OCI-LY7 (cell line): ENCODE measurements at regions not wholly inside any gene's neighbourhood (a gene's known extent, or its start where the extent isn't known, plus 50 kb on each side); places are given as distances from the start of the nearest gene placed in this dataset.

Source experiments
- BruUV-seq: library from RNA; stranded (reverse); fragments of 400-500 nt; replicated peaks from 2 replicates; lab custom pipeline; 2021; lab: Mats Ljungman, UMichigan
- CTCF ChIA-PET: fragments of 300-600 bp; sonication (Branson Sonifier 250); formaldehyde crosslinking; loops from one replicate; lab custom pipeline; 2022; ENCODE audit warnings: antibody characterized with exemption; ENCODE audit not compliant: unreplicated experiment; lab: Charles Lee
- POLR2A ChIA-PET: fragments of 300-600 bp; sonication (Branson Sonifier 250); formaldehyde crosslinking; loops from one replicate; lab custom pipeline; 2022; ENCODE audit warnings: antibody characterized with exemption; lab: Charles Lee
- DNase-seq: peaks from one replicate; pipeline ENCODE4 v3.0.0-alpha.2; 2015; ENCODE audit warnings: low spot score
- H2AFZ ChIP-seq: fragments of 200-600 bp; sonication (generic), shearing (Covaris generic); 2 replicates; pipeline ENCODE4 v1.6.1; 2014; ENCODE audit warnings: mild to moderate bottlenecking, antibody characterized with exemption, low read length, moderate library complexity
- H3K27ac ChIP-seq: fragments of 200-600 bp; sonication (generic); 2 replicates; pipeline ENCODE4 v1.5.1; 2014; ENCODE audit warnings: mixed run types, low read depth, mild to moderate bottlenecking, moderate library complexity, low read length, inconsistent platforms; ENCODE audit not compliant: poor library complexity, severe bottlenecking
- H3K36me3 ChIP-seq: fragments of 200-600 bp; sonication (generic); 2 replicates; pipeline ENCODE4 v1.6.1; 2014; ENCODE audit warnings: mild to moderate bottlenecking, antibody characterized with exemption, low read length, moderate library complexity, mixed read lengths; ENCODE audit not compliant: insufficient read depth
- H3K4me1 ChIP-seq: fragments of 200-600 bp; sonication (generic); 2 replicates; pipeline ENCODE4 v1.5.1; 2014; ENCODE audit warnings: mild to moderate bottlenecking, low read length; ENCODE audit not compliant: insufficient read depth, poor library complexity, severe bottlenecking
- H3K4me2 ChIP-seq: fragments of 200-600 bp; sonication (generic); 2 replicates; pipeline ENCODE4 v1.6.1; 2014; ENCODE audit warnings: mild to moderate bottlenecking, low read length
- H3K4me3 ChIP-seq: fragments of 200-600 bp; sonication (generic); 2 replicates; pipeline ENCODE4 v1.5.1; 2014; ENCODE audit warnings: mild to moderate bottlenecking, low read depth, low read length; ENCODE audit not compliant: poor library complexity, severe bottlenecking
- H3K79me2 ChIP-seq: fragments of 200-600 bp; sonication (generic); 2 replicates; pipeline ENCODE4 v1.6.1; 2016; ENCODE audit warnings: low read depth, mild to moderate bottlenecking, low read length, moderate library complexity, mixed read lengths; ENCODE audit not compliant: insufficient read depth
- H3K9me2 ChIP-seq: fragments of 200-600 bp; sonication (generic); 2 replicates; pipeline ENCODE4 v1.6.1; 2016; ENCODE audit warnings: mild to moderate bottlenecking, low read length, mixed read lengths; ENCODE audit not compliant: insufficient read depth
- H3K9me3 ChIP-seq: fragments of 200-600 bp; sonication (generic); 2 replicates; pipeline ENCODE4 v1.6.1; 2014; ENCODE audit warnings: mild to moderate bottlenecking, mixed run types, low read length, mixed read lengths
- H4K20me1 ChIP-seq: fragments of 200-600 bp; sonication (generic); 2 replicates; pipeline ENCODE4 v1.6.1; 2014; ENCODE audit warnings: mild to moderate bottlenecking, antibody characterized with exemption, low read length, moderate library complexity, mixed read lengths; ENCODE audit not compliant: insufficient read depth
- CTCF ChIP-seq: fragments of 200-600 bp; sonication (generic); conservative IDR thresholded peaks from 2 replicates; pipeline ENCODE4 v1.5.1; 2014; ENCODE audit warnings: mild to moderate bottlenecking, antibody characterized with exemption, low read length, moderate library complexity, mixed read lengths
- EZH2phosphoT487 ChIP-seq: fragments of 200-600 bp; sonication (generic); IDR thresholded peaks from 2 replicates; pipeline ENCODE4 v1.6.1; 2018; ENCODE audit warnings: low read depth, borderline replicate concordance, mild to moderate bottlenecking, mixed run types, antibody characterized with exemption, low read length, moderate library complexity, mixed read lengths
- intact Hi-C: fragments of 100-400 bp; cut with micrococcal nuclease; formaldehyde crosslinking; loops from one replicate; pipeline ENCODE4 v1.10.0; 2022; ENCODE audit not compliant: unreplicated experiment

GRCh38 chr2:149702571-149702970, 115.0 kb upstream of the MMADHC start:
- Histone ChIP-seq H3K9me3 (no peaks in the 10 kb centered on the region), H3K4me1 (no peaks in the 10 kb centered on the region), H4K20me1 (no peaks in the 10 kb centered on the region), H3K27ac (no peak overlapping the region), H3K4me3 (no peak overlapping the region), H3K79me2 (no peaks in the 10 kb centered on the region), H2AFZ (no peak overlapping the region), H3K4me2 (no peak overlapping the region), H3K9me2 (no peaks in the 10 kb centered on the region), H3K36me3 (no peaks in the 10 kb centered on the region)
- POLR2A ChIA-PET, result interaction anchor here (0.6 kb wide), 1 partner anchor 419 kb away, joined by 3 read pairs; no protein-coding TSS in a partner anchor
- no TSS peak for BruUV-seq
- DNase-seq, result no peak
- CTCF ChIA-PET, result no interaction called here
- intact Hi-C loops, result no loop called here
- no peak for TF ChIP-seq EZH2phosphoT487
- TF ChIP-seq CTCF, result no peak

- no peaks in the 10 kb centered on the region for H3K79me2 ChIP-seq
- no peaks in the 10 kb centered on the region for H3K9me2 ChIP-seq
- H2AFZ ChIP-seq, result no peak overlapping the region
- BruUV-seq, result no TSS peak
- intact Hi-C loops, result no loop called here
- H3K27ac ChIP-seq, result no peak overlapping the region
- H3K9me3 ChIP-seq, result no peaks in the 10 kb centered on the region
- ChIA-PET POLR2A (interaction anchor here (0.6 to 0.9 kb wide), 2 partner anchors 9 to 14 kb away, joined by 3 read pairs; no protein-coding TSS in a partner anchor), CTCF (no interaction called here)
- TF ChIP-seq EZH2phosphoT487 (no peak), CTCF (no peak)
- no peak overlapping the region for H3K4me3 ChIP-seq
- no peaks in the 10 kb centered on the region for H4K20me1 ChIP-seq
- H3K36me3 ChIP-seq, result no peaks in the 10 kb centered on the region
- no peak for DNase-seq
- no peaks in the 10 kb centered on the region for H3K4me1 ChIP-seq
- no peak overlapping the region for H3K4me2 ChIP-seq
Measured at GRCh38 chr2:149701241-149701640, 113.7 kb upstream of the MMADHC start.

- Histone ChIP-seq H3K9me2 (no peaks in the 10 kb centered on the region), H3K36me3 (no peaks in the 10 kb centered on the region), H3K79me2 (no peaks in the 10 kb centered on the region), H3K4me1 (no peaks in the 10 kb centered on the region), H3K4me2 (no peak overlapping the region), H2AFZ (no peak overlapping the region), H4K20me1 (no peaks in the 10 kb centered on the region), H3K27ac (no peak overlapping the region), H3K4me3 (no peak overlapping the region), H3K9me3 (no peaks in the 10 kb centered on the region)
- DNase-seq, result no peak
- TF ChIP-seq CTCF (no peak), EZH2phosphoT487 (no peak)
- POLR2A ChIA-PET, result no interaction called here
- BruUV-seq, result no TSS peak
- intact Hi-C loops, result no loop called here
- CTCF ChIA-PET, result no interaction called here
Measured at GRCh38 chr2:149692961-149693396, 105.4 kb upstream of the MMADHC start.
